Central memory CD4-positive, alpha-beta T cell (primary cell): ENCODE measurements at regions not wholly inside any gene's neighbourhood (a gene's known extent, or its start where the extent isn't known, plus 50 kb on each side); places are given as distances from the start of the nearest gene placed in this dataset.
"Not testable (repeated sequence)": the region's sequence is repeated elsewhere in the genome, so short reads cannot be mapped to it uniquely, and the experiment has no call there.

Experiments used
- DNase-seq: peaks from one replicate; pipeline ENCODE4 v3.0.0; 2022

- DNase-seq = no peak
Observed at GRCh38 chr9:20237686-20238085, 384.6 kb downstream of the MLLT3 start.

- DNase-seq = no peak
Observed at GRCh38 chr9:20236676-20237075, 385.6 kb downstream of the MLLT3 start.

- DNase-seq = not testable (repeated sequence)
Observed at GRCh38 chr9:20235206-20235605, 387.1 kb downstream of the MLLT3 start.

GRCh38 chr9:20228096-20228495, 394.2 kb downstream of the MLLT3 start:
- no peak for DNase-seq

GRCh38 chr9:20227166-20227874, 395.0 kb downstream of the MLLT3 start:
- no peak for DNase-seq

- DNase-seq = no peak
Observed at GRCh38 chr9:20226345-20226744, 396.0 kb downstream of the MLLT3 start.

GRCh38 chr9:20225826-20226225, 396.5 kb downstream of the MLLT3 start:
- DNase-seq = no peak

- DNase-seq = no peak
Observed at GRCh38 chr9:20224756-20225155, 397.5 kb downstream of the MLLT3 start.

- DNase-seq = no peak
Observed at GRCh38 chr9:20220286-20220685, 402.0 kb downstream of the MLLT3 start.

- DNase-seq = no peak
Observed at GRCh38 chr9:20219437-20219836, 402.9 kb downstream of the MLLT3 start.

GRCh38 chr9:20217596-20217995, 404.7 kb downstream of the MLLT3 start:
- no peak for DNase-seq

- DNase-seq = no peak
Observed at GRCh38 chr9:20216438-20216837, 405.9 kb downstream of the MLLT3 start.

GRCh38 chr9:20215552-20215951, 406.7 kb downstream of the MLLT3 start:
- no peak for DNase-seq

- no peak for DNase-seq
Observed at GRCh38 chr9:20212806-20213205, 409.5 kb downstream of the MLLT3 start.

GRCh38 chr9:20209391-20210340, 412.6 kb downstream of the MLLT3 start:
- DNase-seq = peak; percentile 43

- no peak for DNase-seq
Observed at GRCh38 chr9:20208961-20209371, 413.3 kb downstream of the MLLT3 start.

- no peak for DNase-seq
Observed at GRCh38 chr9:20208226-20208625, 414.1 kb downstream of the MLLT3 start.

GRCh38 chr9:20207176-20207575, 415.1 kb downstream of the MLLT3 start:
- no peak for DNase-seq

- no peak for DNase-seq
Observed at GRCh38 chr9:20205821-20206220, 416.5 kb downstream of the MLLT3 start.

GRCh38 chr9:20200991-20201431, 412.2 kb upstream of the SLC24A2 start:
- no peak for DNase-seq

- DNase-seq = no peak
Observed at GRCh38 chr9:20200581-20200980, 411.7 kb upstream of the SLC24A2 start.

- DNase-seq = no peak
Observed at GRCh38 chr9:20199111-20199510, 410.3 kb upstream of the SLC24A2 start.

- DNase-seq = no peak
Observed at GRCh38 chr9:20197976-20198685, 409.3 kb upstream of the SLC24A2 start.
